HepG2 (cell line): ENCODE measurements at regions not wholly inside any gene's neighbourhood (a gene's known extent, or its start where the extent isn't known, plus 50 kb on each side); places are given as distances from the start of the nearest gene placed in this dataset.

Experiments
- BCL3 ChIP-seq: sonication (generic); formaldehyde crosslinking; IDR thresholded peaks from 2 replicates; pipeline ENCODE4 v1.5.1; 2020; ENCODE audit warnings: mild to moderate bottlenecking, missing genetic modification reagents, moderate library complexity
- CTCF ChIP-seq: sonication (generic); formaldehyde crosslinking; IDR thresholded peaks from 2 replicates; pipeline ENCODE4 v1.5.0; 2020; ENCODE audit warnings: mild to moderate bottlenecking, missing genetic modification reagents, moderate library complexity
- EZH2 ChIP-seq: conservative IDR thresholded peaks from 2 replicates; pipeline ENCODE4 v1.6.1; 2012; ENCODE audit warnings: mild to moderate bottlenecking, low read depth, low read length, moderate library complexity
- HOXA5 ChIP-seq: sonication (generic); formaldehyde crosslinking; IDR thresholded peaks from 2 replicates; pipeline ENCODE4 v1.4.0; 2020; ENCODE audit warnings: missing genetic modification reagents
- PATZ1 ChIP-seq: sonication (generic); formaldehyde crosslinking; IDR thresholded peaks from 2 replicates; pipeline ENCODE4 v1.4.0; 2020; ENCODE audit warnings: missing genetic modification reagents
- SMC3 ChIP-seq: IDR thresholded peaks from 2 replicates; pipeline ENCODE4 v1.6.1; 2011; ENCODE audit warnings: low read length, improper control_type of control experiment
- SUZ12 ChIP-seq: fragments of 150-350 bp; IDR thresholded peaks from 2 replicates; pipeline ENCODE4 v1.6.1; 2014; ENCODE audit warnings: low read depth, low read length
- USF2 ChIP-seq, 2 experiments: sonication (generic) in 1 of 2; formaldehyde crosslinking in 1 of 2; IDR thresholded peaks; 2 replicates each; pipeline versions ENCODE4 v1.5.1 to v1.6.1; 2011 to 2020; ENCODE audit warnings: borderline replicate concordance in 1 of 2, low read depth in 1 of 2, low read length in 1 of 2, mild to moderate bottlenecking in 1 of 2, missing genetic modification reagents in 1 of 2, moderate library complexity in 1 of 2
- ZFX ChIP-seq: sonication (generic); formaldehyde crosslinking; IDR thresholded peaks from 2 replicates; pipeline ENCODE4 v1.4.0; 2020; ENCODE audit warnings: mild to moderate bottlenecking, low read depth, missing genetic modification reagents, moderate library complexity
- ZKSCAN8 ChIP-seq: IDR thresholded peaks from 2 replicates; pipeline ENCODE4 v1.6.1; 2016; ENCODE audit warnings: borderline replicate concordance, missing genetic modification reagents, missing compliant biosample characterization
- ZNF24 ChIP-seq: fragments of 450-650 bp; IDR thresholded peaks from 2 replicates; pipeline ENCODE4 v1.6.1; 2017; ENCODE audit warnings: antibody characterized with exemption, mild to moderate bottlenecking
- ZNF263 ChIP-seq: sonication (generic); formaldehyde crosslinking; IDR thresholded peaks from 2 replicates; pipeline ENCODE4 v1.4.0; 2020; ENCODE audit warnings: missing genetic modification reagents
- ZSCAN5A ChIP-seq: sonication (generic); formaldehyde crosslinking; IDR thresholded peaks from 2 replicates; pipeline ENCODE4 v1.8.0; 2022; ENCODE audit warnings: mild to moderate bottlenecking, missing genetic modification reagents, borderline replicate concordance

- TF ChIP-seq ZFX (CRISPR knock-in tag) (no peak), CTCF (CRISPR knock-in tag) (no peak), ZNF263 (CRISPR knock-in tag) (no peak), ZSCAN5A (CRISPR knock-in tag) (no peak), USF2 (IDR thresholded peaks at IDR 0.05; ENCODE audit: low read depth, low read length) (no peak), USF2 (CRISPR knock-in tag; IDR thresholded peaks at IDR 0.05; ENCODE audit: borderline replicate concordance) (no peak), SMC3 (no peak), PATZ1 (CRISPR knock-in tag) (no peak), SUZ12 (no peak), EZH2 (no peak), BCL3 (CRISPR knock-in tag) (no peak), ZKSCAN8 (CRISPR knock-in tag) (no peak), ZNF24 (no peak), HOXA5 (CRISPR knock-in tag) (no peak)
Measured at GRCh38 chr10:45106236-45106856, 105.6 kb downstream of the ZNF22 start.
